ENCODE measurements at regions not wholly inside any gene's neighbourhood (a gene's known extent, or its start where the extent isn't known, plus 50 kb on each side); places are given as distances from the start of the nearest gene placed in this dataset.

DNA sequence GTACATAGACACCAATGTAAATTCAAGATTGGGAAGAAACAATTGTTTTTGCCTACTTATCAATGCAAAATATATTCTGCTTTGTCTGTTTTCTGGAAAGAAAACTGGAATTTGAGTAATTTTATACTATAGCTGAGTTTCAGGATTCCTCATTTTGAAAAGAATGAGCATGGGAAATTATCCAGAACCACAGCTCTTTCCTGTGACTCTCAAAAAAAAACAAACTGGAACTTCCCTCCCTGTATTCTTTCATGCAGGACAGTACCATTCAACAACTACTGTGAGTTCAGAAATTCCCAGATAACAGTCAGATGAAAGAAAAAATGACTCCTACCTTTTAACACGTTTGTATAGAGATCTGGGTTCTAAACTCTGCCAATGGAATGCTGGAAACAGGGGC lies 372.4 kb downstream of the TGFB2 start:
- DNase-seq (ENCODE audit: low read depth) = no peak

DNA sequence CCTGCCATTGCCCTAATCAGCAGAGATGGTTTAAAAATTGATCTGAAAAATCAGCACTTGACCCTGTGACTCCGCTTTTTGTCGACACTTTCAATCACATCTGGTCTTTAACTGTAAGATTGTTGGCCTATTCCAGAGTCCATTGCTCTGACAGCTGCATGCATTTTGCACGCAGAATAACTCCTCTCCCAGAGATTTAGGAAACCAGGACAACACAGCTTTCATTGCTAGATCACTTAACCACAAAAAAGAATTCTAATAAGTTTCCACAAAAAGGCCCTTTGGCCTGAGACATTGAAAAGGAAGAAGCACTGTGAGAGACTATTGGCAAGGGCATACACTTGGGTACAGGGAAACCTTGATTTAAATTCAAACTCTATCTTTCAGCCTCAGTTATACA lies 373.1 kb downstream of the TGFB2 start:
- no peak for DNase-seq (ENCODE audit: low read depth)

DNA sequence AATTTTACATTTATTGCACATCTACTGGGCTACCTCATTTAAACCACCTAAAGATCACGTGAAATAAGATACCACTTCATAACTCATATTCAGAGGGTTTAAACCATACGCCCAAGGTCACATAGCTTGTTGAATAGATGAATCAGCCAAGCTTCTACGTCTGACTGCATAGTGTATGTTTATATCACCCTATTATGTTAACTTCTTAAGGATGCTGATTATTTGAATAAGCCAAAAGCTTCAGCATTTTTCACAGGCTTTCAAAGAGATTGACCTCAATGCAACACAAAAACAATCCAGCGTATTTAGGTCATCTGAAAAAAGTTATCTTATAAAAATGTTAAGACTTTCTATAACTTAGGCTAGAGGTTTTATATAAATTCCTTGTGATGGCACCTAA lies 373.8 kb downstream of the TGFB2 start:
- DNase-seq (ENCODE audit: low read depth) = no peak

DNA sequence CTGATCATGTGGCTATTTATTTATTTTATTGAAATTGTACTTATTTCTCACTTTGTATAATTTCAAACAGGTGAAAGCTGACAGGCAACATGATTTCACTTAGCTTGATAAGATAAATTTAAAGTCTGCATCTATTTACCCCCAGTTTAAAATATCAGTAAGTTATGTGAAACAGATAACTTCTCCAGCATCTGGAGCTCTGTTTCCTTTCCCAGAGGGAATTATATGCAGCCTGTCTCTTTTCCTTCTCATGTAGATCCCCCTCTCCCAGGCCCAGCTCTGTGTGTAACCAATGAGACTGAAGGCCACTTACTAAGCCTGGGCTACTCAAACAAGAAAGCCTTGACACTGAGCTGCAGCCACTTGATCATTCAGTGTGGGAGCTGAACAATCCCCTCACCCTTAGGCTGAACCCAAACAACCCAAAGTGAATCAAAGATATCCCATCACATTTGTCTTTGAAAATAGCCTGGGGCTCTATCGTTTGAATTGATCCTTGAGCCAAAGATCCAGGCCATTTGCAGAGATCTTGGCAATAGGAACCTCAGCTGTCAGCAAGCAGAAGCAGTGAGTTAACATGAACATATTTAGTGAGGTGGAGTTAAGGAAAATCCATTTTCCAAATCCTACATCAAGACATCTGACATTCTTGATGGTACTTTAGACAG lies 383.9 kb downstream of the TGFB2 start:
- no peak for DNase-seq (ENCODE audit: low read depth)

DNA sequence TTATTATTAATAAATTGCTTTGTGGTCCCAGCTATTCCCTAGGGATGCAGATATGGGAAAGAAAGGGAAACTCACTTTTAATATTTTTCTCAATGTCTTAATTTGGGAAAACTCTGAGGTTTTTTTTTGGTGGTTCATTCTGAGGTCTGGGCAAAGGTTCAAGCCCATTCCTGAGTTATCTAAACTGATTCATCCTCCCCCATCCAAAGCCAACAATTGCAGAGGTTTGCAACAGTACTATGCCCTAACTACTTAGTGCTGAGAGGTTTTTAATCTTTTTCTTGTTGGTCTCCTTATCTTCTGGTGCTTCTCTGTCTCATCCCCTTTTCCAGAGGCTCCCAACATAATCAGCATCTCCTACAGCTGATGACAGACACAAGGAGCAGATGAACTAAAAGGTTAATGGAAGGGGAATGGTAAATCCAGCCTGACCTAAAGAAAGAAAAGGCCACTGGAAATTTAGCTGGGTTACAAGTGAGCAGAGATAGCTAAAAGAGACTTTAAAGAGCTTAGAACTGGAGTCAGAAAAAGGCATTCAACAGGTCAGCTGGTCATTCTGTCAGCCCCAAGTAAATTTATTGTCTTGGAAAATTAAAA lies 390.4 kb downstream of the TGFB2 start:
- no peak for DNase-seq (ENCODE audit: low read depth)

DNA sequence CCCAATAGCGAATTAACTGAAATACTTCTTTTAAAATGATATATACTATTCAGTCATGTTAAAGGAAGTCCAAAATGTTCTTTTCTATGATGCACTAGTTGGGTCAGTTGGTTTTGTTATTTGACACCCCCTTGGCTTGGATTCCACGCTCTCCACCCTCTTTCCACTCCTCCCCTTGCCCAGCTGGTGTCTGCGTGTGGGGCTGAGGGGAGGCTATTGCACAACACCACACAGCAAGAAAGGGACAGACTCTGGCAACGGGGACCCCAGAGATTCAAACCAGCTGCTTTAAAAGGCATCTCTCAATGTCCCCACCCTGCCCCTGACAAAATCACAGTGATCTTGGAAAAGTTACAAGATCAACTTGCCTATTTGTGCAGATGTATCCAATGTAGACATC lies 394.3 kb downstream of the TGFB2 start:
- no peak for DNase-seq (ENCODE audit: low read depth)

- DNase-seq (ENCODE audit: low read depth) = no peak
These were observed 396.7 kb downstream of the TGFB2 start for GRCh38 chr1:218741852-218742251.

- no peak for DNase-seq (ENCODE audit: low read depth)
These were observed 397.5 kb downstream of the TGFB2 start for GRCh38 chr1:218742467-218743262.

GRCh38 chr1:218743861-218744505 lies 398.8 kb downstream of the TGFB2 start:
- no peak for DNase-seq (ENCODE audit: low read depth)

- no peak for DNase-seq (ENCODE audit: low read depth)
These were observed 402.9 kb downstream of the TGFB2 start for GRCh38 chr1:218748071-218748470.

DNA sequence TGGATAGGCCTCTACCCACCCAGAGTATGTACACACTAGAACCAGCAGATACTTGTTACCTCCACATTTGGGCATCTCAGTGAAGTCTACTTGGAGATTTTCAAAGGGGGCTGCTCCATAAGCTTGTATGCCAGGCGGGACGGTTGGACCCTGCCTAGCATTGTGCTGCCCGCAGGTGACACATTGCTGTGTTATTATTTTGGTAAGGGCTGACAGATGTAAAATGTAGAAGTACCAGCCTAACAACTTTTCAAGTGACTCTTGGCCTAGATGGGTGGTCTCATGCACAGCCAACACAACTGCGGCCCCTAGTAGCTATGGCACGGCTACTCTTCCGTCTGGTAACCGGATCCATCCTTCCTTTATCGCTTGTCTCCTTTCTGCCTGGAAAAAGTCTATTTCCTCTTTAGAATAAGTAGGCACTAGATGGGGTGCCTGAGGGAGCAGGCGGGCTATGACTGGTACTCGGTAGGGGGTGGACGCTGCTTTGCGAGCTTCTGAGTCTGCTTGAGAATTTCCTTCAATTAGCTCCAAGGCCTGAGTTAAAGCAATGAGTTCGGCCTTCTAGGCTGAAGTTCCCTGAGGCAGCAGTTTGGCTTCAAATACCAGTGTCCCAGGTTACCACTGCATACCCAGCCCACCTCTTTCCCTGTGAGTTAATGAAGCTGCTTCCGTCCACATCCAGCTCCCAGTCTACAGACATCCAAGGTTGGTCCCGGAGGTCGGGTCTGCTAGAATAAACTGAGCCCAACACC lies 405.3 kb downstream of the TGFB2 start:
- DNase-seq (ENCODE audit: low read depth) = no peak

- DNase-seq (ENCODE audit: low read depth) = no peak
These were observed 406.2 kb downstream of the TGFB2 start for GRCh38 chr1:218751208-218751948.

DNA sequence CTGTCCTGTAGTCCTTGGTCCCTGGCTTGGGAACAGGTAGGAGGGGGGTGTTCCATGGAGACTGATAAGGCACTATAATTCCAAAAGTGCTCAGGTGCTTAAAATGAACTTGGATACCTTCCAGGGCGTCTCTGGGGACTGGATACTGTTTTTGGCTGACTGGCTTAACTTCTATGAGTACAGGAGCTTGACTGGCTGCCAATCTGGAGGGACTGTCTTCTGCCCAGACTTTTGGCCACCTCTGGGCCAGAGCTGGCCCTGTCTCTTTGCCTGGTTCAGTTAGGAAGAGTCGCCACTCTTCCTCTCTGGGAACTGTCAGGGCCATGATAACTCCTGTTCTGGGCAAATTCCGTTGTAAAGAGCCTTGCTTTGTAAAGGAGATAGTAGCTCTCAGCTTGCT lies 407.0 kb downstream of the TGFB2 start:
- no peak for DNase-seq (ENCODE audit: low read depth)

DNA sequence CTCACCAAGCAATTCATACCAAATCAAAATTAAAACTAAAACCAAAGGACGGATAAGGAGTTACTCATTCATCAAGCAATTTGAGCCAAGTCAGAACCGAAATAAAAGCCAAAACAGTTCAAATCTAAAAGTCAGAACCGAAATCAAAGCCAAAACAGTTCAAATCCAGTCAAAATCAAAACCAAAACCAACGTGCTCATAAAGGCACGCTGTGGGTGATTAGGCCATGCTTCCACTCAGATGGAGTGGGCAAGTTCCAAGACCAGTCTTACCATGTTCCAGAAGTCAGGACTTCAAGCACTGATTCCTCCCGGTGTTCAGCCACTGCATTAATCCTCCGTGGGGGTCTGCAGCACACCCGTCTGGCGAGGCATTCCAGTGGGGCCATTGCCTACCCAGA lies 409.3 kb downstream of the TGFB2 start:
- no peak for DNase-seq (ENCODE audit: low read depth)

DNA sequence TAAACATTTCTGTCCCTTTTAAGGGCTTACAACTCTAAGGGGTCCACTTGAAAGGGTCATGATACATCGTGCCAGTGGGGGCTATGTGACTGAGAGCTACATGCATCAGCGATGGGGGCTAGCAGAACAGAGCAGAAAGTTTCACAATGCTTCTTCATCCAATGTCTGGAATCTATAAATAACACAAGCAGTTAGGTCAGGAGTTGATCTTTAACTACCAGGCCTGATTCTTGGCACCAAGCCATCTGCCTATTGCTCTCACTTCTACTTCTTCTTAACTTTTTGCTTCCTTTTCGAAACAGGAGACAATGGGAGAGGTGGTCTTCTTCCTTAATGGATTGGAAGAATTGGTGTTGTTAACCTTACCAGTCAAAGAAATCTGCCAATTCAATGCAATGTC lies 410.0 kb downstream of the TGFB2 start:
- no peak for DNase-seq (ENCODE audit: low read depth)

DNA sequence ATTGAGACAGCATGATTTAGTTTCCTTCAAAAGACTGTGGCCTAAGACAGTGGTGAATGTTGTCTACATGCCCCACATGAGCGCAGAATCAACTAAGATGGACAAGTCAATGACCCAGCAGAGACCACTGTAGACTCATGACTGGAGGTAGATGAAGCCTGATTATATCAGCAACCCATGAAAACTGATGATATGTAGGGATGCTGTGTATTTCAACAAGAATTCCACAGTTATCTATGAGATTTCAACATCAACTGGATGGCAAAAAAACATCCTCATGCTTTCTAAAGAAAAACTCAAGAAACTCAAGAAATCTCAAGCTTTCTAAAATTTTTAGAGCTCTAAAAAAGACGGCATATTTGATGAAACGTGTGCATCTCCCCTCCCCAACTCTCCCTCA lies 413.9 kb upstream of the LYPLAL1 start:
- no peak for DNase-seq (ENCODE audit: low read depth)

DNA sequence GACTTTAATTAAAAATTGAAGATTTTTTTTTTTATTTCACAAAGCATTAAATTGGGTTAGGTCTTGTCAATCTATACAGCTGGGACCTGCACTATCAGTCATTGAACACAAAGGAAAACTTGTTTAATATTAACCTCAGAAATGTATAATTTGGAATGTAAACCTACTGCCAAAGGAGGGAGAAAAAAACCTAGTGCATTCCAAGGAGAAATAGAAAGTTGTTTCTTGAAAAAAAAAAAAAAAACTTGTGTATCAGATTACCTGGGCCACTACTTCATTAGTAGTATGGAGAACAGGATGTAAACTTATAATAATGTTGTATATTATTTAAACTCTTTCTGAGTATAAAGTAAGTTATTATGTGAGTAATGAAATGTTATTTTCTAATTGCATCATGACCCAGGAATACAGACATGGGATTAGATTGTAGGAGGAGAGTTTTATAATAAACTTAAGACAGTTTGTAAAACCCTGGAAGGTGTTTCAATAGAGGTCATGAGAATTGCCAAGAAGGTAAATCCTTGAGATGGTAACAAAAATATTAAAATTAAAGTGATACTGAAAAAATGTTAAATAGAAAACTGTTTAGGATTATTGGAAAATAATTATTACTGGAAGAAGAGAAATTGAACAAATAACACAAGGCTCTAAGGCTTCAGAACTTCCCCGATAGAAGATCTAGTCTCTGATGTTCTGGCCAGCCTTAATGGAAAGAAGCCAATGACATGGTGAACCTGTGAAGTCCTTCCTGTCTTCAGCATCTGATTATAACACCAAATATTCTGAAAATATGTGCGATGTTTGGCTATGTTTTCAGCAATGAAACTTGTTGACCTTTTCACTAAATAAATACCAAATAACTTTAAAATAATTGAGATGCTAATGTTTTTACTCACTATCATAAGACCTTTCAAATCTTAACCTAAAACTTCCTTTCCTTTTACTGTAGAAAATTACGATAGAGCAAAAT lies 412.8 kb upstream of the LYPLAL1 start:
- no peak for DNase-seq (ENCODE audit: low read depth)

- DNase-seq (ENCODE audit: low read depth) = no peak
These were observed 410.1 kb upstream of the LYPLAL1 start for GRCh38 chr1:218763538-218763937.

GRCh38 chr1:218765753-218766152 lies 407.9 kb upstream of the LYPLAL1 start:
- DNase-seq (ENCODE audit: low read depth) = no peak

DNA sequence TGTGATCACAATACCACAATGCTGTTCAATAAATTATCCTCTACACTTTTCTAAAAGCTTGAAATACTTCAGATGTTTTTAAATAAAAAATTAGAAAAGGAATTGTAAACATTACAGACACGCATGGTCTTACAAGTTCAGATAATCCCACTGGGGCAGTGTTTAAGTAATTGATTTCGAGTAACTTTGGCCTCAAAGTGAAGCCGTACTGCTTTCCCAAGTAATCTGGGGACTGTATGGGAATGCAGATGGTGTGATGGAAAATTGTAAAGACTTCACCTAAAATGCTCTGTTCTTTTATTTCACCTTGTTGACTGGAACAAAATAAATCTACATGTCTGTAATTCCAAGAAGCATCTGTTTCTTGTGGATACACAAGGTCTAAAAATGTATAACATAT lies 401.7 kb upstream of the LYPLAL1 start:
- DNase-seq (ENCODE audit: low read depth) = no peak

Measured in activated T-helper 9 cell treated with anti-CD3 and anti-CD28 coated beads, Interleukin-2, amount 50 U/mL, for 16 hours (primary cell).